Esophagus muscularis mucosa (tissue), 4 donors: ENCODE measurements at regions not wholly inside any gene's neighbourhood (a gene's known extent, or its start where the extent isn't known, plus 50 kb on each side); places are given as distances from the start of the nearest gene placed in this dataset.

Experiments
- CTCF ChIP-seq, 3 experiments: fragments of 200-600 bp in 2 of 3; fragments of 450-650 bp in 1 of 3; sonication (generic) in 2 of 3; IDR thresholded peaks; one replicate each; pipeline ENCODE4 v1.5.1; 2017 to 2019; ENCODE audit warnings: antibody characterized with exemption in 3 of 3, mild to moderate bottlenecking in 2 of 3, moderate library complexity in 1 of 3
- EP300 ChIP-seq: sonication (generic); formaldehyde crosslinking; IDR thresholded peaks from one replicate; pipeline ENCODE4 v1.6.1; 2017; ENCODE audit warnings: antibody characterized with exemption
- POLR2A ChIP-seq: fragments of 450-650 bp; IDR thresholded peaks from one replicate; pipeline ENCODE4 v1.6.1; 2017; ENCODE audit warnings: antibody characterized with exemption, moderate library complexity, mild to moderate bottlenecking, low read depth
- POLR2AphosphoS5 ChIP-seq, 2 donors: sonication (generic); formaldehyde crosslinking; IDR thresholded peaks; one replicate each; pipeline ENCODE4 v1.6.1; 2017; ENCODE audit warnings: antibody characterized with exemption in 2 of 2

- TF ChIP-seq POLR2A (no peak), CTCF (IDR thresholded peaks at IDR 0.05) (no peak), POLR2AphosphoS5 (IDR thresholded peaks at IDR 0.05) (no peak), EP300 (no peak)
Observed at GRCh38 chr2:125418483-125418882, 1237.5 kb upstream of the GYPC start.
